ENCODE measurements at regions not wholly inside any gene's neighbourhood (a gene's known extent, or its start where the extent isn't known, plus 50 kb on each side); places are given as distances from the start of the nearest gene placed in this dataset.

GRCh38 chr10:128470321-128470965, 344.2 kb upstream of the MKI67 start:
- no peak overlapping the region for H3K4me3 ChIP-seq (ENCODE audit: low read depth, poor library complexity, severe bottlenecking)
- WGBS, 2 donors: 81 to 82% methylated on average over 31 to 32 of the region's 34 CpGs
- intact Hi-C loops (cut with DNase I; ENCODE audit: low total_unique reads): no loop called here
- no peak for TF ChIP-seq POLR2A (IDR thresholded peaks at IDR 0.05)
- no peak for TF ChIP-seq CTCF (IDR thresholded peaks at IDR 0.05)
- no peak for DNase-seq (ENCODE audit: low spot score in 2 of 2)

GRCh38 chr10:128471151-128471550, 344.9 kb upstream of the MKI67 start:
- DNase-seq (ENCODE audit: low spot score in 2 of 2): no peak
- H3K4me3 ChIP-seq (ENCODE audit: low read depth, poor library complexity, severe bottlenecking): no peak overlapping the region
- WGBS, 2 donors: 66 to 70% methylated on average over 12 of the region's 12 CpGs
- no peak for TF ChIP-seq CTCF (IDR thresholded peaks at IDR 0.05)
- intact Hi-C loops (cut with DNase I; ENCODE audit: low total_unique reads): no loop called here

- no peak for TF ChIP-seq CTCF (IDR thresholded peaks at IDR 0.05)
- TF ChIP-seq POLR2A (IDR thresholded peaks at IDR 0.05): no peak
- H3K4me3 ChIP-seq (ENCODE audit: low read depth, poor library complexity, severe bottlenecking): no peak overlapping the region
- WGBS, 2 donors: 89 to 92% methylated on average over 8 to 10 of the region's 11 CpGs
- no peak for DNase-seq (ENCODE audit: low spot score in 2 of 2)
- intact Hi-C loops (cut with DNase I; ENCODE audit: low total_unique reads): no loop called here
Measured at GRCh38 chr10:128472196-128472595, 346.0 kb upstream of the MKI67 start.

- no peak for DNase-seq (ENCODE audit: low spot score in 2 of 2)
- 85 to 89% methylated on average over 11 of the region's 11 CpGs for WGBS, 2 donors
- TF ChIP-seq CTCF (IDR thresholded peaks at IDR 0.05) (no peak), POLR2A (IDR thresholded peaks at IDR 0.05) (no peak)
- intact Hi-C loops (cut with DNase I; ENCODE audit: low total_unique reads): no loop called here
- H3K4me3 ChIP-seq (ENCODE audit: low read depth, poor library complexity, severe bottlenecking): no peak overlapping the region
Measured at GRCh38 chr10:128473396-128473795, 347.2 kb upstream of the MKI67 start.

- intact Hi-C loops (cut with DNase I; ENCODE audit: low total_unique reads): no loop called here
- H3K4me3 ChIP-seq (ENCODE audit: low read depth, poor library complexity, severe bottlenecking): no peak overlapping the region
- WGBS, 2 donors: 80 to 90% methylated on average over 8 of the region's 8 CpGs
- TF ChIP-seq POLR2A (IDR thresholded peaks at IDR 0.05): no peak
- no peak for TF ChIP-seq CTCF (IDR thresholded peaks at IDR 0.05)
- DNase-seq (ENCODE audit: low spot score in 2 of 2): no peak
Measured at GRCh38 chr10:128473911-128474310, 347.7 kb upstream of the MKI67 start.

GRCh38 chr10:128474571-128474970, 348.3 kb upstream of the MKI67 start:
- TF ChIP-seq CTCF (IDR thresholded peaks at IDR 0.05) (no peak), POLR2A (IDR thresholded peaks at IDR 0.05) (no peak)
- intact Hi-C loops (cut with DNase I; ENCODE audit: low total_unique reads): no loop called here
- no peak for DNase-seq (ENCODE audit: low spot score in 2 of 2)
- 50 to 65% methylated on average over 6 of the region's 6 CpGs for WGBS, 2 donors
- H3K4me3 ChIP-seq (ENCODE audit: low read depth, poor library complexity, severe bottlenecking): no peak overlapping the region

All from lower leg skin (tissue), 4 donors.